Stimulated activated CD4-positive, alpha-beta T cell treated with anti-CD3 and anti-CD28 coated beads, Interleukin-2, amount 100 ng/mL, for 48 hours (primary cell): ENCODE measurements at regions not wholly inside any gene's neighbourhood (a gene's known extent, or its start where the extent isn't known, plus 50 kb on each side); places are given as distances from the start of the nearest gene placed in this dataset.
"Not testable (repeated sequence)": the region's sequence is repeated elsewhere in the genome, so short reads cannot be mapped to it uniquely, and the experiment has no call there.

Source experiments
- DNase-seq, 2 donors: peaks; one replicate each; pipeline ENCODE4 v3.0.0-alpha.2; 2020

DNA sequence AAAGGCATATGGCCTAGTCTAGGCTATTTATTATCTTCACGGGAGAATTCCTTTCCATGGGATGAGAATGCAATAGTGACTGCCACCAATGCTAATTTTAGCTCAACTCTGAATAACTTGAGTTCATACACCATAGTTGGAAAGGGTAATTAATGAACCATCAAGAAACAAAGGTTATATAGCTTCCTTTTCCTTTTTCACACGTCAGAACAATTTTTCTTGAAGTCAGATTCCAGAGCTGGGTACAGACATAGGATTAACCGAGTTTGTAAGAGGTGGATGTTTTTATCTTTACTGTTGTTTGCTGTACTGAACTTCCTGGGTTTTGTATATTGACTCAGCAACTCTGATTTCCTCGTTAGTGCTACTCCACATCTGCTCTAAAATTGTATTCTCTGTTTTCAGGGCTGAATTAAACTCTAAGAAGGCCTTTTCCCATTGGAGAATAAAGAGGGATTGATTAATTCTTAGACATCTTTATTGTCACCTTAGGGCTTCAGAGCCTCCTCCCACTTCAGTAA is 262.0 kb downstream of the NUF2 start:
- no peak for DNase-seq

DNA sequence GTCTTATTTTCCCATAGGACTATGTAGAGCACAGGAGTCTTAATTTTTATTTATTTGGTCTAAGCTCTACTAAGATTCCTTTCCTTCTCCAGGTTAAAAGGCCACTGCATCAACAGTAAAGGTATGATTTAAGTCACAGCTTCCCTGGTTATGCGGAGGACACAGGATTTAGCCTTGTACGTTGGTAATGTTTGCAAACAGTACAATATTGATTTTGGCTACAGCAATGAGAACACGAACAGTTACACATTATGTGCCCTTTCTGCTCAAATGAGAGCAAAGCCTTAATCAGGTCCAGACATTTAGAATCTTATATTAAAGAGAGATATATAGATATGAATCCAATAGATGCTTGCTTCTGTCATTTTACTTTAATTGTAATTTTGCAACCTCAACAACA is 264.0 kb downstream of the NUF2 start:
- no peak for DNase-seq

DNA sequence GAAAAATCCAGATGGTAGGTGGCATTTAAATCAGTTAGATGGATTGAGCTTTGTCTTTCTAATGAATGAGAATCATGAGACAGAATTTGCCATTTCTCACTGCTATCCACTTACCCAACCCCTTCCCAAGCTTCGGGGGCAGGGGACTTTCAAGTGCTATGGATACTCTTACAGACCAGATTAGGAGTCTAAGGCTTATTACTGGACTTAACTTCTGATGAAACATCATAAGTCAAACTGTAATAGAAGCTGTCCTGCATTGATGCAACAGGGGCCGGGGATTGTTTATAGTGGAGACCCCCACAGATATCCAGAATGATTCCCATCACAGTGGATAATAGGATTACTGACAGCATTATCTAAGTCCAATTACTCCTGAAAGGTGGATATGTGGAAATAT is 267.0 kb downstream of the NUF2 start:
- DNase-seq = no peak

DNA sequence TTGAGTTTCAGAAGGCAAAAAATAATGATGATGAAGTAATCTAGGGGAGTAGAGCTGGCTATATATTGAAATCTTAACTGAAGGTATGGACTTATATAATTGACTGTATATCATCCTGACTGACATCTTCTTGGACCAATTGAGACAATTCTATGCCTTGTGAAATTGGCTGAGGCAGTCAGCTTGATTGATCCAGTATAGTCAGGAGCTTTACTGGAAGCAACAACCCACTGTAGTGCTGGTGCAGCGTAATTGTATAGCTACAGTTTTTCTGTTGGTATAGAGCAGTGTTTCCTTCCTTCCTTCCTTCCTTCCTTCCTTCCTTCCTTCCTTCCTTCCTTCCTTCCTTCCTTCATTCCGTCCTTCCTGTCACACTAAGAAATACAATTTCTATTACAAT is 268.0 kb downstream of the NUF2 start:
- no peak for DNase-seq

DNA sequence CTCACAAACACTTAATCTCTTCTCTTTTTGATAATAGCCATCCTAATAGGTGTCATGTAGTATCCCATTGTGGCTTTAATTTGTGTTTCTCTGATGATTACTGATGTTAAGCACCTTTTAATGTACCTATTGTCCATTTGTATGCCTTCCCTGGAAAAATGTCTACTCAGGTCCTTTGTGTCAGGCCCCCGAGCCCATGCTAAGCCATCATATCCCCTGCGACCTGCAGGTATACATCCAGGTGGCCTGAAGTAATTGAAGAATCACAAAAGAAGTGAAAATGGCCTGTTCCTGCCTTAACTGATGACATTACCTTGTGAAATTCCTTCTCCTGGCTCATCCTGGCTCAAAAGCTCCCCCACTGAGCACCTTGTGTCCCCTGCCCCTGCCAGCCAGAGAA is 269.4 kb downstream of the NUF2 start:
- DNase-seq = not testable (repeated sequence)

DNA sequence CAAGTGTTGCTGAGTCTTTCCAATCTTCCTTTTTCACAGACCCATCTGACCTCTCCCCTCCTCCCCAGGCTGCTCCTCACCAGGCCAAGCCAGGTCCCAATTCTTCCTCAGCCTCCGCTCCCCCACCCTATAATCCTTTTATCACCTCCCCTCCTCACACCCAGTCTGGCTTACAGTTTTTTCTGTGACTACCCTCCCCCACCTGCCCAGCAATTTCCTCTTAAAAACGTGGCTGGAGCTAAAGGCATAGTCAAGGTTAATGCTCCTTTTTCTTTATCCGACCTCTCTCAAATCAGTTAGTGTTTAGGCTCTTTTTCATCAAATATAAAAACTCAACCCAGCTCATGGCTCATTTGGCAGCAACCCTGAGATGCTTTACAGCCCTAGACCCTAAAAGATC is 270.9 kb downstream of the NUF2 start:
- not testable (repeated sequence) for DNase-seq

DNA sequence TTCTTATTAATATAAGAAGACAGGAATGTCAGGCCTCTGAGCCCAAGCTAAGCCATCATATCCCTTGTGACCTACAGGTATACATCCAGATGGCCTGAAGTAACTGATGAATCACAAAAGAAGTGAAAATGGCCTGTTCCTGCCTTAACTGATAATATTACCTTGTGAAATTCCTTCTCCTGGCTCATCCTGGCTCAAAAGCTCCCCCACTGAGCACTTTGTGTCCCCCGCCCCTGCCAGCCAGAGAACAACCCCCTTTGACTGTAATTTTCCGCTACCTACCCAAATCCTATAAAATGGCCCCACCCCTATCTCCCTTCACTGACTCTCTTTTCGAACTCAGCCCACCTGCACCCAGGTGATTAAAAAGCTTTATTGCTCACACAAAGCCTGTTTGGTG is 274.4 kb downstream of the NUF2 start:
- DNase-seq = not testable (repeated sequence)

DNA sequence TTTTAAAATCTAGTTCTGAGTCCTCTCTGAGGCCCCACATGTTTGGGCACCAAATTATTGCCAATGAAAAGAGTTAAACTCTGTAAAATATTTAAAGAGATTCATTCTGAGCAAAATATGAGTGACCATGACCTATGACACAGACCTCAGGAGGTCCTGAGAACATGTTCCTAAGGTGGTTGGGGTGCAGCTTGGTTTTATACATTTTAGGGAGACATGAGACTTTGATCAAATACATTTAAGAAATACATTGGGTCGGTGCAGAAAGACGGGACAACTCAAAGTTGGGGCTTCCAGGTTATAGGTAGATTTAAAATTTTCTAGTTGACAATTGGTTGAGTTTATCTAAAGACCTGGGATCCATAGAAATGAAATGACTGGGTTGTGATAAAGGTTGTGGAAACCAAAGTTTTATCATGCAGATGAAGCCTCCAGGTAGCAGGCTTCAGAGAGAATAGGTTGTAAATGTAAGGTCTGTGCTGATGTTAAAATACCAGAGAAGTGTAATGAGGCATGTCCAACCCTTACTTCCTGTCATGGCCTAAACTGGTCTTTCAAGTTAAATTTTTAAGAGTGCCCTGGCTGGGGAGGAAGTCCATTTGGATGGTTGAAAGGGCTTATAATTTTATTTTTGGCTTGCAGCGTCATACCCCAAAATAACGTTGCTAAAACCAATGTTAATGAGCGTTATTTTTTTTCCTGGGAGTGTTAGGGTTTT is 274.9 kb downstream of the NUF2 start:
- DNase-seq = no peak

DNA sequence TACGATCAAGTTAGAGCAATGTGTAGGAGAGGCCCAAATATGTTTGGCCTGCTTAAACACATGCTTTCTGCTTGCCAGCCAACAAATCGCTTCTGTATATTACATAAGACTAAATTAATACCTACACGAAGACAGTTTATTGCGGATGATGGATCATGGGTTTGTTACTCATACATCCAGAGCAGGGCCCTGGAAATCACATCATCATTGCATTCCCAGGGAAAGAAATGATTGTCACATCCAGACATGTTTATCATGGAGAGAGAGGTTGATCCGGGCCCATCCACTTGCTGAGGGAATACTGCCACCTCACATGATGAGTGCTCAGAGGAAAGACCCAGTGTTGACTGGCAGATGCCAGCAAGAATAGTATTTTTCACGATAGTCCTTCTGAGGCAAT is 282.6 kb downstream of the NUF2 start:
- DNase-seq = no peak

DNA sequence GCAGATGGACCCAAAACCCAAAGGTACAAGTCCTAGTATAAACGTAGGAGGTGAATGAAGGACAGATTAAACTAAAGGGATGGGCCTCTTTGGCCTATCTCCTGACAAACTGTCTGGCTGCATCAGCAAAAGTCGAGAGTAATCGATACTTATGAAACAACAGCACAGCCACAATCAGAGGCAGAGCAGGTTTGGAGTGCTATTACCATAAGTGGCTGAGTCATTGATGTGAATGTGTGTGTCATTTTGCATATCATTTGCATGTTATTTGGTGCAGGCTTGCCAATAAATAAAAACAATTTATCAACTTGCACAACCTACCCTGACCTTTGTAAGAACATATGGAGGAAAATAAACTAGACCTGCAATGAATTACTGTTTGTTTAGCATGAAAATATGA is 283.1 kb downstream of the NUF2 start:
- no peak for DNase-seq

DNA sequence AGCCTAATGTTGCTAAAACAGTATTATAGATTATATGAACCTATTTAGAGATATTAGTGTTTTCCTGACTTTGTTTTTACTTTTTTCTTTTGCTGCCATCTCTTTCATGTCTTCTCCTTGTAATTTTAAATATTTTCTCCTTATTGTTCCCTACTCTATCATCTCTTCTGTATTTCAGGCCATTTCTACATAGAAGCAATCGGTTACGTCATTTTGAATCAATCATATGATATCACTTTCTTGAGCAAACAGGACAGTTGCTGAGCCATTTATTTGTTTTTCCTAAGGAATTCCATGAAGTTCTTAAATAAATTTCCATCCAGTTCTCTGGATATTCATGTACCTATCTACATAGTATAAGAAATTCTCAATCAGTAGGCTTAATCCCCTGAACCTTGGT is 287.2 kb downstream of the NUF2 start:
- DNase-seq = no peak

DNA sequence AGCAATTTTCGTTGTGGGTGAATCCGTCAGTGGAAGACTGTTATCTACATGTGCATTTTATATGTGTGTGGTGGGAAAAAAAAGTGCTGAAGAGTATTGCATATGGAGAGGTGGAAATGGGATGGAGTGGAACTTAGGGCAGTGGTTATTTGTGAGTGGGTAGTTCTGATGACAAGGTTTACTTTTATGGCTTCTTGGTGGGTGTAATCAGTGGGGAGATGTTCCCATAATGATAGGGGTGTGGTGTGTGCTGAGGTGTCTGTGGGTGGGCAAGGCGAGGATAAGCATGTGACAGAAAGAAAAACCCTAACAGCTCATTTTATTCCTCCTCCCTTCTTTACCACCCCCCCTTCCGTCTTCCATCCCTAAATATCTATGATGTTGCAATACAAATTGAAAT is 288.1 kb downstream of the NUF2 start:
- no peak for DNase-seq

DNA sequence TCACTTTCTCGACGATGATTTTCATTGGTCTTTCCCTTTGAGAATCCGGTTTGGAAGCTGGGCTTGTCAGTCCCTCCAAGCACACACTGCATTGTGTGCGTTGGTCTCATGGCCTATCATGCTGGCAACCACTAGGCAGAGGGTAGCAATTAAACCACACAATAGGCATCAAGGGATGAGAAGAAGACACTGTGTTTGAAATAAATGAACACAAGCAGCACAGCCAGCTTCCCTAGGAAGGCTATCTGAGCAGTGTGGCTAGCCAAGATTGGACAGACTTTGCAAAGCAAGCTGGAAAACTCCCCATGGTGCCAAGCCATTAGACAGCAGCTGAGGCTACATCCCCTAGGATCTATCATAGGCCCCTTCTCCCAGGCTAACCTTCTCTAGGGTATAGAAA is 288.7 kb downstream of the NUF2 start:
- DNase-seq = no peak

DNA sequence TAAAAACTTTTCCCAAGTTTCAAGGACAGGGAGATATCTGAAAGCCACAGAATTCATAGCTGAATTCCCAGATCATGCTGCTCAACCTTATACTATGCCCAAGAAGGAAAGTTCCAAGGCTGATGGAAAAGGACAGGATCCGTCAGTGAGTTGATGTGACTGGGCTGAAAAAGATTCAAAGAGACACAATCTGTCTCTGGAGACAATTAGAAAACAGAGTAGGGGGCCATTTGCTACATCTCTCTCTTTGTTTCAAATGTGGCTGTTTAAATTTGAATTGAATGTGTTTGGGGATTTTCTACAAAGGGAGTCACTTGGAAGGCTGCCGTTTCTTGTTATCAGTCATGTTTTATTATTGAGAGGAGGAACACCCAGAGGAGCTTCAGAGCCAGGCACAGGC is 292.6 kb downstream of the NUF2 start:
- no peak for DNase-seq

DNA sequence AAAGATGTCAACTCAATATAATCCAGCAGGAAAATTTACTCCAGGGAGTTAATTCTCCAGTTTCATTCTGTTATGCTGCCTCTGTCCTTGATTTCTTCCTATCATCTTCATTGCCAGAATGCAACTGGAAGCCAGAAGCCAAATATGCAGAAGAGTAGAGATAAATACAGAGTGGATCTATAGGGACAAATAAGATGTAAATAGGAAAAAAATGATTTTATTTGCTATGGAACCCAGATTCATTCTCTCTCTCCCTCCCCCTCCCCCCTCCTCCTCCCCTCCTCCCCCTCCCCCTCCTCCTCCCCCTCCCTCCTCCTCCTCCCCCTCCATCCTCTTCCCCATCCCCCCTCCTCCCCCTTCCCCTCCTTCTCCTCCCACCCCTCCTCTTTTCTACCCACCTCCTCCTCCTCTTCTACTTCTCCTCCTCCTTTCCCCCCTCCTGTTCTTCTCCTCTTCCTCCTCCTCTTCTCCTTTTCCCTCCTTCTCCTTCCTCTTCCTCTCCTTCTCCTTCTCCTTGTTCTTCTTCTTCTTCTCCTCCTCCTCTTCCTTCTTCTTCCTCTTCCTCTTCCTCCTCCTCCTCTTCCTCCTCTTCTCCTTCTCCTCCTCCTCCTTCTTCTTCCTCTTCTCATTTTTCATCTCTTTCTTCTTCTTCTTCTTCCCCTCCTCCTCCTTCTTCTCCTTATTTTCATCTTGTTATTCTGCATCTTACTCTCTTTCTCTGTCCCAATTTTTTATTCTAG is 306.4 kb downstream of the NUF2 start:
- no peak for DNase-seq

DNA sequence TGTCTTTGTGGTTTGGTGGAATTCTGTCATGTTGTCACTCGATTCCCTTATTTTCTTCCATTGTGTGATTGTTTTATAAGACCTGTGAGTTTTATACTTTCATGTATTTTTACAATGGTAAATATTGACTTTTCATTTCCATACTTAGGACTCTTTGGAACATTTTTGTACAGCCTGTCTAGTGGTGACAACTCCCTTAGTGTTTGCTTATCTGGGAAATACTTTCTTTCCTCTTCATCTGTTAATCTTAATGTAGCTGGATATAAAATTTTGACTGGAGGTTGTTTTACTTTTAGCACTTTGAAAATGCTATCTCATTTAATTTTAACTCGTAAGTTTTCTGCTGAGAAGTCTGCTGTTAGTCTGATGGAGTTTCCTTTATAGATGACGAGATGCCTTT is 310.5 kb downstream of the NUF2 start:
- no peak for DNase-seq

DNA sequence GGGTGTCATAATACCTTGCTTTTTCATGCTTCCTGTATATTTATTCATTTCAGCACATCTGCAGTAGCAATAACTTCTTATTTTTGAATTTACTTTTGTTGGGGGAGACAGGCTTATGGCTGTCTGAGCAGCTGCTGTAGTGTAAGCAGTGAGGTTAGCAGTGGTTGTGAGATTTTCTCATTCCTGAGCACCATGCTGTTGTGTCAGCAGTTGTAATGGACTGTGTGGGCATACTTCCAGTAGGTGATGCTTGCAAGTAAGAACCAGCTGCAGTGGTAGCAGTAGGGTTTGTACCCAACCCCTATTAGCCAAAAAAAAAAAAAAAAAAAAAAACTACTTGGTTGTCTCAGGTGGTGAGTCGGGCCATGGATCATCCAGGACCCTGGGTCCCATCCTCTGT is 311.6 kb downstream of the NUF2 start:
- no peak for DNase-seq

DNA sequence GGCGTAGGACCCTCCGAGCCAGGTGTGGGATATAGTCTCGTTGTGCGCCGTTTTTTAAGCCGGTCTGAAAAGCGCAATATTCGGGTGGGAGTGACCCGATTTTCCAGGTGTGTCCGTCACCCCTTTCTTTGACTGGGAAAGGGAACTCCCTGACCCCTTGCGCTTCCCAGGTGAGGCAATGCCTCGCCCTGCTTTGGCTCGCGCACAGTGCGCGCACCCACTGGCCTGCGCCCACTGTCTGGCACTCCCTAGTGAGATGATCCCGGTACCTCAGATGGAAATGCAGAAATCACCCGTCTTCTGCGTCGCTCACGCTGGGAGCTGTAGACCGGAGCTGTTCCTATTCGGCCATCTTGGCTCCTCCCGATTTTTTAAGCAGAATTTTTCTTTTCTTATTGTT is 323.9 kb downstream of the NUF2 start:
- DNase-seq = not testable (repeated sequence)

DNA sequence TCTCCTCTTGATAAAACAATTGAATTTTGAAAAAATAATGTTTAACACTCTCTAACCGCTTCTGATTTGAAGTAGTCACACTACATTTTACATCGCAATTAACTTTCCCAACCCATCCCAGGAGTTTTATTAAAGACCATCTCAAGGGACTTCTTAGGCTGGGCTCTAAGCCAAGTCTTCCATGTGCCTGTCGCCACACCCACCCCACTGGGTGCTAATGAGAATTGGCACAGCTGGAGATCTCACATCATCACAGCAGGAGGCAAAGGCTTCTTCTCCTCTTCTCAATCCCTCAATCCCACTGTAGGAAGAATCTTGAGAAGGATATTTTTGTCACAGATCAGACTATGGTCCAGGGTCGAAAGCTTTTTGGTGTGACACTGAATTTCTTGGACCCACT is 328.9 kb downstream of the NUF2 start:
- DNase-seq = no peak

DNA sequence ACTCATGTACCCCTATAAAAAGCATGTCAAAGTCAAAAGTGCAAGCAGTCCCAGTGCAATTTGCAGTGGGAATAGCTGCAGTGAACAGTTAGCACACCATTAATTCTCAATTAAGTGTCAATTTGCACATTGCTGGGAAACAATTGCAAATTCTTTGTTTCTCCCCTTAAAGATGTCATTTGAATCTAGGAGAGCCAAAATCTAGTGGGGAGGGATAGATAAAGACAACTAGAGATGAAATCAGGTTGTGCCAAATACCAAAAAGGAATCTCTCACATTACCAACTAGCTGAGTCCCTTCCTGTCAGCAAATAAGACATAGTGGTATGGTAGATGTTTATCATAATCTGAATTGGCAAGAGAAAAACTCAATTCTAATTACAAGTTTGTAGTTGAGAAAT is 330.7 kb downstream of the NUF2 start:
- no peak for DNase-seq

DNA sequence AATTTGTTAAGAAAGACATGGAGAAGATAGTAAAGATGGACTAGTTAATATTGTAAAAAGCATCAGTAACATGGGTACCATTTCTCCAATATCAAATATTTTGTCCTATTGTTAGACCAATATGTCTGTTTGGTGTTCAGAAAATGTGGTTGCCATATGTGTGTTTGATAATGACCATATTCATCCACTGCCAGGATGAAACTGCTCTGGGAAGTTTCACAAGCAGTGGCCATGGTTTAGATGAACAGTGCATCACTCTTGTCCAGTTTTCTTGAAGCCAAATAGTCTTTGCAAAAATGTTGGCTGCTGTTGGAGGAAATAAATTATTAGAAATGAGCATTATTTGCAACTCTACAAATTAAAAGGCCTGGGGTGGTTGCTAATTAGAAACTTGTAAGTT is 333.8 kb downstream of the NUF2 start:
- DNase-seq = no peak

DNA sequence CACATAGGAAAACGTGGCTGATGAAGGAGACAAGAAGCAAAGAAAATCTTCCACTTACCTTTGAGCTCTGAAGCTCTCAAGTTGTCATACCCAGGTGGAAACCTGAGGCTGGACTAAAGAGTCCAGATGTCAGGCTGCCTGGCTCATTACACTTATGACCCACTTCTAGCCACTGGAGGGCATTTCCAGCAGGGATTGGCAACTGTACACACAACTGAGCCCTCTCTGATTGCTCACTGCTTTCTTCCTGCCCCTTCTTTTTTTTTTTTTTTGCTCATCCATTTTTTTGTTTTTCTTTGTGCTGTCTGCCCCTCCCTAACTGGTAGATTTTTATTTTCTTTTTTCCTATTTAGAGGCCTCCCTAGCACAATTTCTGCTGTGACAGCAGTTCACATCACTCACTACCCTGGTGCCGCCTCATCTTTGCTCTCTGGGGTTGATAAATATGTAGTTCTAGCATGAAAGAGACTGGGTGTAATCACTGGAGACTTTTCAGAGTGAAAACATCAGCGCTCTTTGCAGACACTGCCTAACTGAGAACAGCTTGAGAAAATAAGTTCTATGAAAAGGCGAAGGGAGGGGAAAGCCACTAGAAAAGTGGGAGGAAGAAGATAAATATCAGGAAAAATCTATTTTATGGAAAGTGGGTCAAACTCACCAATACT is 334.5 kb downstream of the NUF2 start:
- no peak for DNase-seq

DNA sequence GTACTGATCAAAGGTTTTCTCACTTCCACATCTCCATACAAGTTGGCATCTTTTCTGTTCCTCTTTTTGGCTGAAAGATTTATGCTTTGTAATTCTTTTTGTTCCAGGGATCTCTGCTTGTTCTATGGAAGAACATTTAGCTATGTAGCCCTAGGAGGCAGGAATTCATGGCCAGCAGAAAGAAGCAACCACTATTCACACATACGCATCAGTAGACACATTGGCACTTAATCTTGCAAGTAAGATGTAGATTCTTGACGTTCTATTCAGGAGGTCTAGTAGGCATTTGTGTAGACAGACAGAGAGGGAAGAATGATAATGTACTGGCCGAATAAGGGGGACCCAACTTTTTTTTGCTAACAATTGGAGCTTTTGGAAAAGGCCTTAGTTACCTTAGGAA is 336.0 kb downstream of the NUF2 start:
- DNase-seq = no peak

DNA sequence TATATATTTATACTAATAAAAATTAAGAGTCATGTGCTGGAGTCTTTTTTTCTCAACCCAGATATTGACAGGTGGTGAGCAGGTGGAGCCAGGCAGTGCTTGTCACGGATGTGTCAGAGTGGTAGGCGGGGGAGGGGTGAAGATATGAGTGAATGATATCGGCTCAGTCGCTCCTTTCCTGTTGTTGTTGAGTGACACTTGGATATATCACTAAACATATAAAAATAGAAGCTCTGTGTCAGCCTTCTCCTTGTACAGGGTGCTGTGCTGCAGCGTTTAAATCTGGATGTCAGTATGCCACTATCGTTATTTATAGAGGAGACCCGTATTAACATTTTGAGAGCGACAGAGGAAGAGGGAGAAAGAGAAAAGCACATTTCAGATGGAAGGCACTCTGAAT is 339.6 kb downstream of the NUF2 start:
- no peak for DNase-seq
